ENCODE measurements at regions not wholly inside any gene's neighbourhood (a gene's known extent, or its start where the extent isn't known, plus 50 kb on each side); places are given as distances from the start of the nearest gene placed in this dataset.

DNA sequence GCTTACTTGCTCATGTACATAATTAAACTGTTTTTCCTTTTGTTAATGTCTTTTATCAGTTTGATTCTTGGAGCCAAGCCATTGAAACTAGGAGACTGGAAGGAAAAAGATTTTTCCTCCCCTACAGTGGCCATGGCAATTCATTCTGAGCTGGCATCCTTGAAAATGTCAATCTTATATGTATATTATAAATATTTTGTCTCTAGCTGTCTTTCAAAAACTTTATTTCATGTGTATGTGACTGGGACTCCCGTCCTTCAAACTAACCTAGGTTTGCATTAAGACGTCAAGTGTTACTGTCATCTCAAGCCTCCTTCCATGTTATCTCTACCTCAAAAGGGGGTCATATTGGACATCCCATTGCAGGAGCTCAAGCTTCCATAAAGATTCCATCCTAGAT, 280.4 kb downstream of the HRH4 start:
- Mint-ChIP-seq H3K27ac (no peak overlapping the region), H3K27me3 (ENCODE audit: low read depth in 2 of 2) (peaks cover 0 to 7% of the 10 kb centered on the region in 2 donors), H3K9me3 (no peaks in the 10 kb centered on the region), H3K36me3 (no peaks in the 10 kb centered on the region), H3K4me3 (no peak overlapping the region), H3K4me1 (no peaks in the 10 kb centered on the region)
- H3K4me3 ChIP-seq (ENCODE audit: low read length), result no peak overlapping the region
- no peaks in the 10 kb centered on the region for H3K9me3 ChIP-seq (ENCODE audit: control insufficient read depth, insufficient read depth, low read length)
- H3K27ac ChIP-seq (ENCODE audit: low read length), result no peak overlapping the region
- no peaks in the 10 kb centered on the region for H3K4me1 ChIP-seq (ENCODE audit: control insufficient read depth, insufficient read depth, low read length)
- H3K27me3 ChIP-seq (ENCODE audit: control insufficient read depth, insufficient read depth, low read length), result no peaks in the 10 kb centered on the region
- no peak for ATAC-seq
- intact Hi-C loops (cut with micrococcal nuclease), result no loop called here
- no peak for DNase-seq
- no peak for TF ChIP-seq CTCF (IDR thresholded peaks at IDR 0.05)
- no peaks in the 10 kb centered on the region for H3K36me3 ChIP-seq (ENCODE audit: control insufficient read depth, insufficient read depth, low read length)
- 94% methylated on average over 2 of the region's 2 CpGs for WGBS (ENCODE audit: insufficient coverage)

- H3K27ac Mint-ChIP-seq, result no peak overlapping the region
- H3K27ac ChIP-seq (ENCODE audit: low read length), result no peak overlapping the region
Measured at GRCh38 chr18:24741321-24741720, 280.9 kb downstream of the HRH4 start.

DNA sequence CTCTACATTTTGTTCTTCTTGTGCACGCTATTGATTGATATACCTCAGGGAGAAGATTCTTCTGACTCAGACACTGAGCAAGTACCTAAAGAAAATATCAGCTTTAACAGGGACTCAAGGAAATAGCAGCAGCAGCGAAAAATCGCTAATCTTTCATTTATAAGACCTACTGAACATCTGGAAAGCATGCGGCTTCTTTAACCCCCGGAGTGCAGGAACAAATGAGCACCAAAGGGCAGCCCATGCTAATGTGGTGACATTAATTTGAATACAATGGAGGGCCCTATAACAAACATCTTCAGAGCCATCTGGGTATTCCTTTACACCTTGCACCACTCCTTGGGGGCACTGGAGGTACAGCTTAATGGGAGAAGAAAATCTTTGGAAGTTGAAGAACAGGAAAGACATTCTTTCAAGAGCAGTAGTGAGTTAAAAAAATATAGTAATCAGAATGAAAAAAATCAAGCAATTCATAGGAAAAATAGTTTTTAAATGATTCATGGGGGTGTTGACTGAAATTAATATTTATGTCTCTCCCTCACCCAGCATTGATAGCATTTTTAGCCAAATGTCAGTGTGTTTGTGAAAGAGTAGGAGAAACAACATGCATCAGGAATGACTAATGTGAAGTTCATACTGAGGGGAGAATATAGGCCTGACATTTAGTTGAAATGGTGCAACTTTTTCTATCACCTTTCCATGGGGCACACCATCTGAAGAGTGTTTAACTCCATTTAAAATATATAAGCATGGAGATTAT, 281.7 kb downstream of the HRH4 start:
- Histone ChIP-seq H3K27ac (ENCODE audit: low read length) (no peak overlapping the region), H3K9me3 (ENCODE audit: control insufficient read depth, insufficient read depth, low read length) (no peaks in the 10 kb centered on the region), H3K4me3 (ENCODE audit: low read length) (no peak overlapping the region), H3K4me1 (ENCODE audit: control insufficient read depth, insufficient read depth, low read length) (no peaks in the 10 kb centered on the region), H3K27me3 (ENCODE audit: control insufficient read depth, insufficient read depth, low read length) (no peaks in the 10 kb centered on the region), H3K36me3 (ENCODE audit: control insufficient read depth, insufficient read depth, low read length) (no peaks in the 10 kb centered on the region)
- WGBS (ENCODE audit: insufficient coverage), result 97% methylated on average over 5 of the region's 5 CpGs
- no peak for TF ChIP-seq CTCF (IDR thresholded peaks at IDR 0.05)
- no peak overlapping the region for H3K4me3 Mint-ChIP-seq
- DNase-seq, result no peak
- no peaks in the 10 kb centered on the region for H3K4me1 Mint-ChIP-seq
- H3K27ac Mint-ChIP-seq, result no peak overlapping the region
- H3K36me3 Mint-ChIP-seq, result no peaks in the 10 kb centered on the region
- peaks cover 0 to 15% of the 10 kb centered on the region in 2 donors for H3K27me3 Mint-ChIP-seq (ENCODE audit: low read depth in 2 of 2)
- no peak for ATAC-seq
- H3K9me3 Mint-ChIP-seq, result no peaks in the 10 kb centered on the region
- intact Hi-C loops (cut with micrococcal nuclease), result no loop called here

More at GRCh38 chr18:24741321-24741720, 280.9 kb downstream of the HRH4 start:
- 93% methylated on average over 1 of the region's 1 CpG for WGBS (ENCODE audit: insufficient coverage)
- no peaks in the 10 kb centered on the region for H3K36me3 ChIP-seq (ENCODE audit: control insufficient read depth, insufficient read depth, low read length)
- H3K9me3 Mint-ChIP-seq, result no peaks in the 10 kb centered on the region
- TF ChIP-seq CTCF (IDR thresholded peaks at IDR 0.05), result no peak
- no peaks in the 10 kb centered on the region for H3K4me1 Mint-ChIP-seq
- intact Hi-C loops (cut with micrococcal nuclease), result no loop called here
- no peaks in the 10 kb centered on the region for H3K27me3 ChIP-seq (ENCODE audit: control insufficient read depth, insufficient read depth, low read length)
- H3K4me3 Mint-ChIP-seq, result no peak overlapping the region
- no peaks in the 10 kb centered on the region for H3K36me3 Mint-ChIP-seq
- no peak overlapping the region for H3K4me3 ChIP-seq (ENCODE audit: low read length)
- no peaks in the 10 kb centered on the region for H3K4me1 ChIP-seq (ENCODE audit: control insufficient read depth, insufficient read depth, low read length)
- H3K9me3 ChIP-seq (ENCODE audit: control insufficient read depth, insufficient read depth, low read length), result no peaks in the 10 kb centered on the region
- no peak for ATAC-seq
- no peak for DNase-seq
- peaks cover 0 to 7% of the 10 kb centered on the region in 2 donors for H3K27me3 Mint-ChIP-seq (ENCODE audit: low read depth in 2 of 2)
